ENCODE measurements at regions not wholly inside any gene's neighbourhood (a gene's known extent, or its start where the extent isn't known, plus 50 kb on each side); places are given as distances from the start of the nearest gene placed in this dataset.

DNA sequence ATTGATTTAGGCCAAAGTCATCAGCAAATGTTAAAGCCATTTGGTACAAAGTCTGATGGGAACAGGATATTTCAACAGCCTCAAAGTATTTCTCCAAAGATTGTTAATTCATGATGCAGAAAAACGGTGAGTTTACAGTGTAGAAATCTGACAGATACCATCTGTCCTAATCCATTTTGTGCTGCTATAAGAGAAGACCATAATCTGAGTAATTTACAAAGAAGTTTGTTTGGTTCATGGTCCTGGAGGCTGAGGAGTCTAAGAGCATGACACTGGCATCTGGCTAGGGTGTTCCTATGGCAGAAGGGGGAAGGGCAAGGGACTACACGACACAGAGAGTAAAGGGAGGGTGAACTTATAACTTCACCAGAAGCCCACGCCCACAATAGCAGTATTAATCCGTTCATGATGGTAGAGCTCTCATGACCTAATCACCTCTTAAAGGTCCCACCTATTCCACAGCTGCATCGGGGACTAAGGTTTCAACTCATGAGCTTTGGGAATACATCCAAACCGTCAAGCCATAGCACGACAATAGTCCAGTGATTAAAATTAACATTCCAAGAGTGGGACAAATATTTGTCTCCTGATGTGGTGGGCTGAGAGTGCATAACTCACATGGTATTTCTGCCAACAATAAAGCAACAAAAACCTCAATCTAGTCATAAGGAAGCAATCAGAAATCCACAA lies 298.6 kb upstream of the AKR1E2 start:
- FAIRE-seq (no peak), DNase-seq (ENCODE audit: extremely low read depth in 1 of 4, low spot score in 3 of 4) (no peak), ATAC-seq (no peak)
- Histone ChIP-seq H3K4me2 (ENCODE audit: insufficient read depth, low read length) (no peak overlapping the region), H3K36me3 (ENCODE audit: control insufficient read depth, insufficient read depth, low read length) (no peaks in the 10 kb centered on the region), H3K9me1 (ENCODE audit: control insufficient read depth, insufficient read depth, low read length) (no peaks in the 10 kb centered on the region), H3K9me3 (replicated peaks; ENCODE audit: control insufficient read depth, insufficient read depth, low read depth, low read length) (no peaks in the 10 kb centered on the region), H4K20me1 (replicated peaks; ENCODE audit: control insufficient read depth, insufficient read depth, low read length) (no peaks in the 10 kb centered on the region), H3K9ac (ENCODE audit: insufficient read depth in 1 of 2, low read depth in 2 of 2, low read length in 2 of 2) (no peak overlapping the region), H3K4me1 (replicated peaks in 1 of 2; ENCODE audit: control insufficient read depth in 2 of 2, insufficient read depth in 2 of 2, low read length in 2 of 2) (no peaks in the 10 kb centered on the region), H2AFZ (ENCODE audit: low read depth, low read length) (no peak overlapping the region), H3K4me3 (no peak overlapping the region), H3K27ac (ENCODE audit: extremely low read depth, low read depth, low read length) (no peak overlapping the region), H3K27me3 (ENCODE audit: control insufficient read depth in 2 of 2, insufficient read depth in 2 of 2, low read length in 2 of 2) (peaks cover 0 to 8% of the 10 kb centered on the region in 2 experiments; a peak in 3 of 5 replicates), H3K79me2 (ENCODE audit: control insufficient read depth, insufficient read depth, low read length) (no peaks in the 10 kb centered on the region)
- BruUV-seq (replicated peaks), result no TSS peak
- WGBS (ENCODE audit: insufficient coverage, low coverage, missing lambda C conversion rate), result 0% methylated on average over 7 of the region's 7 CpGs
- TF ChIP-seq JUNB (CRISPR knock-in tag; conservative IDR thresholded peaks at IDR 0.05), result no peak
- TF ChIP-seq, protein P1, sequence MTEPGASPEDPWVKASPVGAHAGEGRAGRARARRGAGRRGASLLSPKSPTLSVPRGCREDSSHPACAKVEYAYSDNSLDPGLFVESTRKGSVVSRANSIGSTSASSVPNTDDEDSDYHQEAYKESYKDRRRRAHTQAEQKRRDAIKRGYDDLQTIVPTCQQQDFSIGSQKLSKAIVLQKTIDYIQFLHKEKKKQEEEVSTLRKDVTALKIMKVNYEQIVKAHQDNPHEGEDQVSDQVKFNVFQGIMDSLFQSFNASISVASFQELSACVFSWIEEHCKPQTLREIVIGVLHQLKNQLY (CRISPR knock-in tag; conservative IDR thresholded peaks at IDR 0.05), result no peak
- TF ChIP-seq RAD51 (IDR thresholded peaks at IDR 0.05; ENCODE audit: borderline replicate concordance, low read depth), result no peak
- no peak for TF ChIP-seq IRF2 (CRISPR knock-in tag; IDR thresholded peaks at IDR 0.05)
- no peak for TF ChIP-seq GATAD2A (IDR thresholded peaks at IDR 0.05)
- TF ChIP-seq ZNF12 (CRISPR knock-in tag; IDR thresholded peaks at IDR 0.05), result no peak
- TF ChIP-seq, protein P2, sequence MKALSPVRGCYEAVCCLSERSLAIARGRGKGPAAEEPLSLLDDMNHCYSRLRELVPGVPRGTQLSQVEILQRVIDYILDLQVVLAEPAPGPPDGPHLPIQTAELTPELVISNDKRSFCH (CRISPR knock-in tag; IDR thresholded peaks at IDR 0.05), result no peak
- TF ChIP-seq, protein P2 (tag; IDR thresholded peaks at IDR 0.05), result no peak
- TF ChIP-seq SETDB1 (IDR thresholded peaks at IDR 0.05; ENCODE audit: low read length), result no peak
- TF ChIP-seq HMG20B (CRISPR knock-in tag; IDR thresholded peaks at IDR 0.05), result no peak
- ChIA-PET POLR2A (no interaction called here), CTCF (ENCODE audit: low intra/inter-chr PET ratio) (no interaction called here)
- in situ Hi-C loops (cut with MboI) (no loop called here), intact Hi-C loops (cut with micrococcal nuclease) (no loop called here)

Measured in K562 (cell line).